ENCODE measurements at regions not wholly inside any gene's neighbourhood (a gene's known extent, or its start where the extent isn't known, plus 50 kb on each side); places are given as distances from the start of the nearest gene placed in this dataset.

GRCh38 chr4:104758574-104758973, 263.9 kb upstream of the CXXC4 start:
- no peak for DNase-seq (ENCODE audit: extremely low spot score)
- CTCF ChIA-PET, result no interaction called here
- POLR2A ChIA-PET, result no interaction called here
- no peak for TF ChIP-seq FOXA1 (IDR thresholded peaks at IDR 0.05)

- CTCF ChIA-PET, result no interaction called here
Measured at GRCh38 chr4:104763554-104764222, 269.0 kb upstream of the CXXC4 start.

GRCh38 chr4:104766676-104767075, 272.0 kb upstream of the CXXC4 start:
- POLR2A ChIA-PET, result no interaction called here
- CTCF ChIA-PET, result no interaction called here

More at GRCh38 chr4:104763554-104764222, 269.0 kb upstream of the CXXC4 start:
- DNase-seq (ENCODE audit: extremely low spot score), result no peak
- no peak for TF ChIP-seq TARDBP (IDR thresholded peaks at IDR 0.05)
- no peak for TF ChIP-seq SP1 (IDR thresholded peaks at IDR 0.05)
- TF ChIP-seq ARNT (IDR thresholded peaks at IDR 0.05), result no peak
- TF ChIP-seq ELF4 (IDR thresholded peaks at IDR 0.05), result no peak
- TF ChIP-seq BHLHE40 (IDR thresholded peaks at IDR 0.05; ENCODE audit: borderline replicate concordance), result no peak
- no peak for TF ChIP-seq NFRKB (IDR thresholded peaks at IDR 0.05)
- no peak for TF ChIP-seq HDGF (IDR thresholded peaks at IDR 0.05; ENCODE audit: borderline replicate concordance)
- POLR2A ChIA-PET, result no interaction called here

GRCh38 chr4:104772849-104773248, 278.2 kb upstream of the CXXC4 start:
- POLR2A ChIA-PET, result no interaction called here
- no peak for DNase-seq (ENCODE audit: extremely low spot score)
- TF ChIP-seq SUZ12 (IDR thresholded peaks at IDR 0.05) (no peak), TARDBP (IDR thresholded peaks at IDR 0.05) (no peak), PKNOX1 (IDR thresholded peaks at IDR 0.05) (no peak), ZNF384 (IDR thresholded peaks at IDR 0.05) (no peak), LEF1 (IDR thresholded peaks at IDR 0.05; ENCODE audit: borderline replicate concordance) (no peak), HDGF (IDR thresholded peaks at IDR 0.05; ENCODE audit: borderline replicate concordance) (no peak), FOXM1 (IDR thresholded peaks at IDR 0.05; ENCODE audit: borderline replicate concordance) (no peak), SP1 (IDR thresholded peaks at IDR 0.05) (no peak), ELF4 (IDR thresholded peaks at IDR 0.05) (no peak), L3MBTL2 (conservative IDR thresholded peaks at IDR 0.05) (no peak), ARNT (IDR thresholded peaks at IDR 0.05) (no peak)
- CTCF ChIA-PET, result no interaction called here

More at GRCh38 chr4:104766676-104767075, 272.0 kb upstream of the CXXC4 start:
- DNase-seq (ENCODE audit: extremely low spot score), result no peak
- no peak for TF ChIP-seq ELF4 (IDR thresholded peaks at IDR 0.05)
- TF ChIP-seq SP1 (IDR thresholded peaks at IDR 0.05), result no peak
- no peak for TF ChIP-seq ZNF384 (IDR thresholded peaks at IDR 0.05)
- TF ChIP-seq L3MBTL2 (conservative IDR thresholded peaks at IDR 0.05), result no peak
- no peak for TF ChIP-seq PKNOX1 (IDR thresholded peaks at IDR 0.05)
- TF ChIP-seq TARDBP (IDR thresholded peaks at IDR 0.05), result no peak
- TF ChIP-seq NFRKB (IDR thresholded peaks at IDR 0.05), result no peak
- no peak for TF ChIP-seq LEF1 (IDR thresholded peaks at IDR 0.05; ENCODE audit: borderline replicate concordance)
- TF ChIP-seq ARNT (IDR thresholded peaks at IDR 0.05), result no peak
- no peak for TF ChIP-seq FOXM1 (IDR thresholded peaks at IDR 0.05; ENCODE audit: borderline replicate concordance)
- TF ChIP-seq FOXK2 (IDR thresholded peaks at IDR 0.05), result no peak
- no peak for TF ChIP-seq FOXA1 (IDR thresholded peaks at IDR 0.05)
- TF ChIP-seq SUZ12 (IDR thresholded peaks at IDR 0.05), result no peak
- no peak for TF ChIP-seq CTBP1 (IDR thresholded peaks at IDR 0.05; ENCODE audit: borderline replicate concordance)

- POLR2A ChIA-PET, result no interaction called here
- no peak for DNase-seq (ENCODE audit: extremely low spot score)
- CTCF ChIA-PET, result no interaction called here
- TF ChIP-seq TARDBP (IDR thresholded peaks at IDR 0.05) (no peak), CTBP1 (IDR thresholded peaks at IDR 0.05; ENCODE audit: borderline replicate concordance) (no peak), FOXM1 (IDR thresholded peaks at IDR 0.05; ENCODE audit: borderline replicate concordance) (no peak), BHLHE40 (IDR thresholded peaks at IDR 0.05; ENCODE audit: borderline replicate concordance) (no peak), PKNOX1 (IDR thresholded peaks at IDR 0.05) (no peak), FOXA1 (IDR thresholded peaks at IDR 0.05) (no peak), NFRKB (IDR thresholded peaks at IDR 0.05) (no peak), SP1 (IDR thresholded peaks at IDR 0.05) (no peak), ARNT (IDR thresholded peaks at IDR 0.05) (no peak), LEF1 (IDR thresholded peaks at IDR 0.05; ENCODE audit: borderline replicate concordance) (no peak), ELF4 (IDR thresholded peaks at IDR 0.05) (no peak), HDGF (IDR thresholded peaks at IDR 0.05; ENCODE audit: borderline replicate concordance) (no peak), FOXK2 (IDR thresholded peaks at IDR 0.05) (no peak), ZNF384 (IDR thresholded peaks at IDR 0.05) (no peak), SUZ12 (IDR thresholded peaks at IDR 0.05) (no peak), L3MBTL2 (conservative IDR thresholded peaks at IDR 0.05) (no peak)
Measured at GRCh38 chr4:104795264-104795939, 300.7 kb upstream of the CXXC4 start.

- DNase-seq (ENCODE audit: extremely low spot score), result no peak
- no peak for TF ChIP-seq ARNT (IDR thresholded peaks at IDR 0.05)
- no peak for TF ChIP-seq FOXA1 (IDR thresholded peaks at IDR 0.05)
- no peak for TF ChIP-seq LEF1 (IDR thresholded peaks at IDR 0.05; ENCODE audit: borderline replicate concordance)
- TF ChIP-seq ELF4 (IDR thresholded peaks at IDR 0.05), result no peak
- TF ChIP-seq TARDBP (IDR thresholded peaks at IDR 0.05), result no peak
- no peak for TF ChIP-seq BHLHE40 (IDR thresholded peaks at IDR 0.05; ENCODE audit: borderline replicate concordance)
- no peak for TF ChIP-seq PKNOX1 (IDR thresholded peaks at IDR 0.05)
- TF ChIP-seq HDGF (IDR thresholded peaks at IDR 0.05; ENCODE audit: borderline replicate concordance), result no peak
- no peak for TF ChIP-seq ZNF384 (IDR thresholded peaks at IDR 0.05)
- TF ChIP-seq SP1 (IDR thresholded peaks at IDR 0.05), result no peak
- no peak for TF ChIP-seq NFRKB (IDR thresholded peaks at IDR 0.05)
- no peak for TF ChIP-seq FOXK2 (IDR thresholded peaks at IDR 0.05)
- no peak for TF ChIP-seq L3MBTL2 (conservative IDR thresholded peaks at IDR 0.05)
- ChIA-PET CTCF (no interaction called here), POLR2A (no interaction called here)
Measured at GRCh38 chr4:104811727-104812126, 317.0 kb upstream of the CXXC4 start.

All from HEK293T (cell line).